GM12865 (cell line): ENCODE measurements at regions not wholly inside any gene's neighbourhood (a gene's known extent, or its start where the extent isn't known, plus 50 kb on each side); places are given as distances from the start of the nearest gene placed in this dataset.
A peak's percentile ranks its signal among the peaks of the same experiment; 100 is the strongest.

Source experiments
- DNase-seq: peaks from one replicate; pipeline ENCODE4 v3.0.0; 2010; ENCODE audit warnings: low read depth
- H3K4me3 ChIP-seq: 2 replicates; pipeline ENCODE4 v1.5.1; 2011; ENCODE audit warnings: mild to moderate bottlenecking, low read depth, low read length, control low read depth
- TF ChIP-seq, protein P1 (sequence below): IDR thresholded peaks from 2 replicates; pipeline ENCODE4 v1.5.1; 2011; ENCODE audit warnings: low read length, control low read depth, low read depth, inconsistent platforms; ENCODE audit not compliant: insufficient read depth; ENCODE audit errors: missing control alignments

GRCh38 chr12:76698316-76698715 lies 65.6 kb upstream of the ZDHHC17 start:
- no peak for DNase-seq
- no peak overlapping the region for H3K4me3 ChIP-seq
- TF ChIP-seq, protein P1, sequence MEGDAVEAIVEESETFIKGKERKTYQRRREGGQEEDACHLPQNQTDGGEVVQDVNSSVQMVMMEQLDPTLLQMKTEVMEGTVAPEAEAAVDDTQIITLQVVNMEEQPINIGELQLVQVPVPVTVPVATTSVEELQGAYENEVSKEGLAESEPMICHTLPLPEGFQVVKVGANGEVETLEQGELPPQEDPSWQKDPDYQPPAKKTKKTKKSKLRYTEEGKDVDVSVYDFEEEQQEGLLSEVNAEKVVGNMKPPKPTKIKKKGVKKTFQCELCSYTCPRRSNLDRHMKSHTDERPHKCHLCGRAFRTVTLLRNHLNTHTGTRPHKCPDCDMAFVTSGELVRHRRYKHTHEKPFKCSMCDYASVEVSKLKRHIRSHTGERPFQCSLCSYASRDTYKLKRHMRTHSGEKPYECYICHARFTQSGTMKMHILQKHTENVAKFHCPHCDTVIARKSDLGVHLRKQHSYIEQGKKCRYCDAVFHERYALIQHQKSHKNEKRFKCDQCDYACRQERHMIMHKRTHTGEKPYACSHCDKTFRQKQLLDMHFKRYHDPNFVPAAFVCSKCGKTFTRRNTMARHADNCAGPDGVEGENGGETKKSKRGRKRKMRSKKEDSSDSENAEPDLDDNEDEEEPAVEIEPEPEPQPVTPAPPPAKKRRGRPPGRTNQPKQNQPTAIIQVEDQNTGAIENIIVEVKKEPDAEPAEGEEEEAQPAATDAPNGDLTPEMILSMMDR = no peak

- DNase-seq = no peak
- TF ChIP-seq, protein P1 = no peak
- no peak overlapping the region for H3K4me3 ChIP-seq
Measured at GRCh38 chr12:76698966-76699365, 64.9 kb upstream of the ZDHHC17 start.

GRCh38 chr12:76701690-76702089 lies 62.2 kb upstream of the ZDHHC17 start:
- no peak for DNase-seq
- H3K4me3 ChIP-seq = no peak overlapping the region
- TF ChIP-seq, protein P1 = no peak

GRCh38 chr12:76702946-76703345 lies 61.0 kb upstream of the ZDHHC17 start:
- DNase-seq = no peak
- TF ChIP-seq, protein P1 = no peak
- no peak overlapping the region for H3K4me3 ChIP-seq

GRCh38 chr12:76704693-76705092 lies 59.2 kb upstream of the ZDHHC17 start:
- no peak for DNase-seq

DNA sequence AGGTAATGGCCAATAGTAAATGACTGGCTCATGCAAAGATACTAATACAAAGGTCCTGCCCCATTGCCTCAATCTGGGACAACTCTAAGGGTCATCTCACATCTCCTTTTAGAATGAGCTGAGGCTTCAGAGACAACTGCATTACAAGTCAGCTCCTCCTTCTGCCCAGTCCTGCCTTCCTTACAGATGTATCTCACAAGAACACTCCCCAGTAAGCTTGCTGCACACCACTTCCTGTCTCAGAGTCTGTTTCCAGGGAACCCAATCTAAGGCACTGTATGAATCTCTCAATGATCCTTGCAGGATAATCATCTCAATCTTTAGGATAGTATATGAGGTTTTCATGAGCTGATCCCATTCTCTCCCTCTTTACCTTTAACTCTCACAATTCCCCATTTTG lies 57.8 kb upstream of the ZDHHC17 start:
- DNase-seq = peak; percentile 30
- H3K4me3 ChIP-seq = no peak overlapping the region
- TF ChIP-seq, protein P1 = no peak

More at GRCh38 chr12:76704693-76705092, 59.2 kb upstream of the ZDHHC17 start:
- H3K4me3 ChIP-seq = no peak overlapping the region
- TF ChIP-seq, protein P1 = no peak

DNA sequence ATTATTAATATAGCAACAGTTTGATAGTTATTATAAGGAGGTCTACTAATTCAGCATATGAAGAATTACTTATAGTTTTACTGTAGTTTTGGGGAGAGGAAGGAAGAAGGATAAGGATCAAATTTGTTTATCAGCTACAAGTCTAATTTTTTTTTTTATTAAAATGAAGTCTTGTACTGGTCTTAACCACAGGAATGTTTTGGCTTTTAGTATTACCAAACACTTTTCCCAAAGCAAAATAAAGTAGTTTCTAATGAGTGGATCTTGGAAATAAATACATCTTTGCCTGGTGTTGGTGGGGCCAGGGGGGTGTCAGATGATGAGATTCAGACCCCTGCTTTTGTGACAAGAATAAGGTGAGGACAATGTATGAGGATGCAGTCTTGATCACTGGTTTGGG lies 57.2 kb upstream of the ZDHHC17 start:
- H3K4me3 ChIP-seq = no peak overlapping the region
- no peak for DNase-seq
- TF ChIP-seq, protein P1 = no peak
